CD8-positive, alpha-beta memory T cell (primary cell): ENCODE measurements at regions not wholly inside any gene's neighbourhood (a gene's known extent, or its start where the extent isn't known, plus 50 kb on each side); places are given as distances from the start of the nearest gene placed in this dataset.
A peak's percentile ranks its signal among the peaks of the same experiment; 100 is the strongest.

ENCODE experiments used
- CTCF ChIA-PET: fragments of 350-600 bp; sonication (Branson Sonifier 250); formaldehyde crosslinking; loops from one replicate; lab custom pipeline; 2021; ENCODE audit warnings: antibody characterized with exemption; lab: Charles Lee
- POLR2A ChIA-PET: fragments of 350-600 bp; sonication (Branson Sonifier 250); formaldehyde crosslinking; loops from one replicate; lab custom pipeline; 2021; ENCODE audit warnings: antibody characterized with exemption; lab: Charles Lee
- DNase-seq, 5 donors: peaks; one replicate each; pipeline versions ENCODE4 v3.0.0 to v3.0.0-alpha.2; 2020 to 2022; ENCODE audit warnings: mixed read lengths in 1 of 5
- H3K27ac ChIP-seq: one replicate; pipeline ENCODE4 v1.7.0; 2013; ENCODE audit warnings: low read depth, mild to moderate bottlenecking, low read length, moderate library complexity
- H3K27me3 ChIP-seq: 2 replicates; pipeline ENCODE4 v1.7.0; 2013; ENCODE audit warnings: low read length, mild to moderate bottlenecking; ENCODE audit not compliant: insufficient read depth, poor library complexity, severe bottlenecking
- H3K36me3 ChIP-seq: 2 replicates; pipeline ENCODE4 v1.7.0; 2013; ENCODE audit warnings: mild to moderate bottlenecking, low read length, moderate library complexity; ENCODE audit not compliant: insufficient read depth
- H3K4me1 ChIP-seq: 2 replicates; pipeline ENCODE4 v1.7.0; 2013; ENCODE audit warnings: mild to moderate bottlenecking, low read length, moderate library complexity; ENCODE audit not compliant: insufficient read depth
- H3K4me3 ChIP-seq: 2 replicates; pipeline ENCODE4 v1.7.0; 2013; ENCODE audit warnings: mild to moderate bottlenecking, low read length
- H3K9me3 ChIP-seq: 2 replicates; pipeline ENCODE4 v1.7.0; 2013; ENCODE audit warnings: mild to moderate bottlenecking, low read length
- H3K27ac Mint-ChIP-seq, 8 donors: one replicate each; pipeline ENCODE4 v1.8.0; 2020 to 2021; ENCODE audit warnings: mixed read lengths in 8 of 8, mild to moderate bottlenecking in 6 of 8, inconsistent platforms in 3 of 8, moderate library complexity in 3 of 8
- H3K27me3 Mint-ChIP-seq, 2 donors: one replicate each; pipeline ENCODE4 v1.8.0; 2020 to 2021; ENCODE audit warnings: mixed read lengths in 2 of 2, mild to moderate bottlenecking in 1 of 2, moderate library complexity in 1 of 2
- H3K36me3 Mint-ChIP-seq, 3 donors: one replicate each; pipeline ENCODE4 v1.8.0; 2020 to 2021; ENCODE audit warnings: mixed read lengths in 3 of 3, inconsistent platforms in 1 of 3, mild to moderate bottlenecking in 1 of 3
- H3K4me1 Mint-ChIP-seq, 3 donors: one replicate each; pipeline ENCODE4 v1.8.0; 2020 to 2021; ENCODE audit warnings: mixed read lengths in 3 of 3, inconsistent platforms in 1 of 3, mild to moderate bottlenecking in 1 of 3
- H3K4me3 Mint-ChIP-seq, 7 donors: one replicate each; pipeline ENCODE4 v1.8.0; 2020 to 2021; ENCODE audit warnings: mixed read lengths in 7 of 7, mild to moderate bottlenecking in 6 of 7, moderate library complexity in 4 of 7, inconsistent platforms in 2 of 7
- H3K9me3 Mint-ChIP-seq, 5 donors: one replicate each; pipeline ENCODE4 v1.8.0; 2020 to 2022; ENCODE audit warnings: mixed read lengths in 5 of 5, mild to moderate bottlenecking in 3 of 5, moderate library complexity in 2 of 5, inconsistent platforms in 1 of 5

- Histone ChIP-seq H3K4me3 (no peak overlapping the region), H3K36me3 (no peaks in the 10 kb centered on the region), H3K27me3 (peaks cover 3% of the 10 kb centered on the region), H3K27ac (no peak overlapping the region), H3K4me1 (no peaks in the 10 kb centered on the region), H3K9me3 (no peaks in the 10 kb centered on the region)
- Mint-ChIP-seq H3K4me3 (no peak overlapping the region), H3K27me3 (peaks cover 5% of the 10 kb centered on the region in 2 donors), H3K9me3 (no peaks in the 10 kb centered on the region), H3K4me1 (no peaks in the 10 kb centered on the region), H3K27ac (no peak overlapping the region), H3K36me3 (no peaks in the 10 kb centered on the region)
- ChIA-PET CTCF (no interaction called here), POLR2A (no interaction called here)
- no peak for DNase-seq
Measured at GRCh38 chr1:2920421-2921015, 100.7 kb upstream of the ACTRT2 start.

DNA sequence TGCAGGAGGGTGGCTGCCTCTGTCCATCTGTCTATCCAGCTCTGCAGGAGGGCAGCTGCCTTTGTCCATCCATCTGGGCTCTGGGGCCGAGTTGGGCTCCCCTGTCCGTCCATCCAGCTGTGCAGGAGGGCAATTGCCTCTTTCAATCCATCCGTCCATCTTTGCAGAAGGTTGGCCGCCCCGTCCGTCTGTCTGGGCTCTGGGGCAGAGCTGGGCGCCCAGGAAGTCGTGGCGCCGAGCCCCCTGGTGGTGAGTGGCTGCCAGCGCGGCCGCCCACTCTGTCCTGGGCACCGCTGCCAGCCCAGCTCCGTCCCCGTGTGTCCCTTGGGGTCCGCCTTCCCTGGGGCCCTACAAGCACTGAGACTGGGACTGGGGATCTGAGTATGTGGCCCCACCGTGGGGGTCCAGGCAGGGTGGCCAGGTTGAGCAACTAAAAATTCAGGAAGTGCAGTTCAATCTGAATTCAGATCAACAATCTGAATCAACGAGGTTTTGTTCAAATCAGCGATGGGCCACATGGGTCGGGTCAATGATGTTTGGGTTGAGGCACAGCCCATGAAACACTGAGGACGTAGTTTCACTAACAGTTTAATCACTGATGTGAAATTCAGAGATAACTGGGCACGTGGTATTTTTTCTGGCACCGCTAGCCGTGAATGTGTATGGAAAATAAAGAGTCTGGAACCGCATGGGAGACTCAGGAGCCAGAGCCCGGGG is 99.1 kb upstream of the ACTRT2 start:
- Histone ChIP-seq H3K27me3 (peaks cover 3% of the 10 kb centered on the region), H3K4me3 (no peak overlapping the region), H3K27ac (no peak overlapping the region), H3K9me3 (no peaks in the 10 kb centered on the region), H3K4me1 (no peaks in the 10 kb centered on the region), H3K36me3 (no peaks in the 10 kb centered on the region)
- peak overlapping the region in 1 of 8 donors; percentile 86 for H3K27ac Mint-ChIP-seq
- no peaks in the 10 kb centered on the region for H3K9me3 Mint-ChIP-seq
- no peak overlapping the region for H3K4me3 Mint-ChIP-seq
- no peaks in the 10 kb centered on the region for H3K36me3 Mint-ChIP-seq
- no peaks in the 10 kb centered on the region for H3K4me1 Mint-ChIP-seq
- peak in 2 of 5 donors; percentile 6 to 33 for DNase-seq
- ChIA-PET CTCF (interaction anchor here (1.0 kb wide), 1 partner anchor 100 kb away, joined by 4 read pairs; no protein-coding TSS in a partner anchor), POLR2A (no interaction called here)
- peaks cover 5% of the 10 kb centered on the region in 2 donors for H3K27me3 Mint-ChIP-seq

DNA sequence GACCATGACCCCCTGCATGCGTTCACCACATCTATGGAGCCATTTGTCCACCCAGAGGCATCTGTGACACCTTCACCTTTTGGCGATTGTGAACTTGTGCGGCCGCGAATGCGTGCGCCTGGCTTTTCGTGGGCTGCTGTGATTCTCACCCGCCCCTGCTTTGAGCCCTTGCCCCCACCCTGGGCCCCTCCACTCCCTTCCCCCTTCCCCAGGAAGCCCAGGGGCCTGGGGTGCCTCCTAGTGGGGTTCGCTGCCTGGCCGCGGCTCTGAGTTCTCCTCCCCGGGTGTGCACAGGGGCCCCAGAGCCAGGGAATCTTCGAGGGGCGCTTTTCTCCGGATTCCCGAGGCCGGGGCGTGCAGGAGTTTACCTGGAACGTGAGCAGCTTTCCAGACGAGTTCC is 97.9 kb upstream of the ACTRT2 start:
- DNase-seq, result no peak
- CTCF ChIA-PET, result no interaction called here
- Histone ChIP-seq H3K27me3 (peaks cover 3% of the 10 kb centered on the region), H3K36me3 (no peaks in the 10 kb centered on the region), H3K9me3 (no peaks in the 10 kb centered on the region), H3K4me3 (no peak overlapping the region), H3K4me1 (no peaks in the 10 kb centered on the region), H3K27ac (no peak overlapping the region)
- H3K36me3 Mint-ChIP-seq, result no peaks in the 10 kb centered on the region
- H3K27ac Mint-ChIP-seq, result no peak overlapping the region
- POLR2A ChIA-PET, result no interaction called here
- H3K27me3 Mint-ChIP-seq, result peaks cover 5% of the 10 kb centered on the region in 2 donors
- no peaks in the 10 kb centered on the region for H3K4me1 Mint-ChIP-seq
- H3K4me3 Mint-ChIP-seq, result no peak overlapping the region
- no peaks in the 10 kb centered on the region for H3K9me3 Mint-ChIP-seq

DNA sequence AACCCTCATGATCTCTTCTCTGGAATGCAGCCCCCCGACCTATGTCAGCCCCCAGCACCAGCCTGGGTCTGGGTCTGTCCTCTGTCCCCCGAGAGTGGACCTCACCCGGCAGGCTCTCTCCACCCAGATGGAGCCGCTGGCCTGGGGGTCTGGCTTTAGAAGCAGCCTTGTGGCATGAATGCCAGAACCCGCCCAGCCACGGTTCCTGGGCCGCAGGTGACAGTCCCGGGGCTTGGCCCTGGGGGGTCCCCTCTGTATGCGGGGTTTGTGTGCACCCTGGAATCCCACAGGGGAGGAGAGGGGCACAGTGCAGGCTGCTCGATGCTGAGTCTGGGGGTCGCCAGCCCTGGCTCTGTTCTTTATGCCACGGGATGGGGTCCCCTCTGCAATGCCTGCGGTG is 96.0 kb upstream of the ACTRT2 start:
- H3K27ac ChIP-seq, result no peak overlapping the region
- H3K4me3 ChIP-seq, result no peak overlapping the region
- Mint-ChIP-seq H3K27ac (no peak overlapping the region), H3K9me3 (no peaks in the 10 kb centered on the region), H3K27me3 (peaks cover 5% of the 10 kb centered on the region in 2 donors), H3K4me3 (no peak overlapping the region), H3K36me3 (no peaks in the 10 kb centered on the region), H3K4me1 (no peaks in the 10 kb centered on the region)
- POLR2A ChIA-PET, result no interaction called here
- peaks cover 3% of the 10 kb centered on the region for H3K27me3 ChIP-seq
- H3K9me3 ChIP-seq, result no peaks in the 10 kb centered on the region
- H3K4me1 ChIP-seq, result no peaks in the 10 kb centered on the region
- DNase-seq, result no peak
- H3K36me3 ChIP-seq, result no peaks in the 10 kb centered on the region
- CTCF ChIA-PET, result no interaction called here

DNA sequence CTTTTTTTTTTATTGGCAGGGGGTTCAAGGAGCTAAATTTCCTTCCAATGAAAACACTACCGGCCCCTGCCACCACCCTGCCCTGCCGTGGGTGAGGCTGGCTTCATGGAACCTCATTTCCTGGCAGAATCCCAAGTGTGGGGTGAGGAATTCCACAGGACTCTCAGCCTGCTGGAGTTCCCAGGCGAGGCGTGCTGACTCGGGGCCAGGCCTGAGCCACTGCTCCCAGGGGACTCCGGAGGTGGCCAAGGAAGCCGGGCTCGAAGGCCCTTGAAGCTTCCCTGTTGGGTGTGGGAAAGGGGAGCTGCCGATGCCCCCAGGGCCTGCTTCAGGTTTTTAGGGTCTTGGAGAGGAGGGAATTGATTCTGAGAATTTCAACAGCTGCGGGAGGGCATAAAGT is 95.3 kb upstream of the ACTRT2 start:
- Histone ChIP-seq H3K27ac (no peak overlapping the region), H3K9me3 (no peaks in the 10 kb centered on the region), H3K4me1 (no peaks in the 10 kb centered on the region), H3K27me3 (peaks cover 3% of the 10 kb centered on the region), H3K4me3 (no peak overlapping the region), H3K36me3 (no peaks in the 10 kb centered on the region)
- Mint-ChIP-seq H3K27ac (no peak overlapping the region), H3K27me3 (peaks cover 5% of the 10 kb centered on the region in 2 donors), H3K36me3 (no peaks in the 10 kb centered on the region), H3K4me3 (no peak overlapping the region), H3K9me3 (no peaks in the 10 kb centered on the region), H3K4me1 (no peaks in the 10 kb centered on the region)
- POLR2A ChIA-PET, result no interaction called here
- CTCF ChIA-PET, result no interaction called here
- DNase-seq, result no peak

DNA sequence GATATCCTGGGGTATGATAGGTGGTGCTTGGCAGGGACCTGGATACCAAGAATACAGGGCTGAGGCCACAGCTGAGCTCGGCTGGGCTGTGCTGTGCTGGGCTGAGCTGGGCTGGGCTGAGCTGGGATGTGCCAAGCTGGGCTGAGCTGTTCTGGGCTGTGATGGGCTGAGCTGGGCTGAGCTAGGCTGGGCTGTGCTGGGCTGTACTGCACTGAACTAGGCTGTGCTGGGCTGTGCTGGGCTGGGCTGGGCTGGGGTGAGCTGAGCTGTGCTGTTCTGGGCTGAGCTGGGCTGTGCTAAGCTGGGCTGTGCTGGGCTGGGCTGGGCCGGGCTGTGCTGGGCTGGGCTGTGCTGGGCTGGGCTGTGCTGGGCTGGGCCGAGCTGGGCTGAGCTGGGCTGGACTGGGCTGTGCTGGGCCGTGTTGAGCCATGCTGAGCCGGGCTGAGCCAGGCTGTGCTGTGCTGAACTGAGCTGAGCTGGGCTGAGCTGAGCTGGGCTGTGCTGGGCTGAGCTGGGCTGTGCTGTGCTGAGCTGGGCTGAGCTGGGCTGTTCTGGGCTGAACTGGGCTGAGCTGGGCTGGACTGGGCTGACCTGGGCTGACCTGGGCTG is 94.7 kb upstream of the ACTRT2 start:
- DNase-seq, result no peak
- Histone ChIP-seq H3K27me3 (peaks cover 3% of the 10 kb centered on the region), H3K4me1 (no peaks in the 10 kb centered on the region), H3K4me3 (no peak overlapping the region), H3K27ac (no peak overlapping the region), H3K36me3 (no peaks in the 10 kb centered on the region), H3K9me3 (no peaks in the 10 kb centered on the region)
- Mint-ChIP-seq H3K9me3 (no peaks in the 10 kb centered on the region), H3K4me1 (no peaks in the 10 kb centered on the region), H3K27me3 (peaks cover 5% of the 10 kb centered on the region in 2 donors), H3K36me3 (no peaks in the 10 kb centered on the region), H3K4me3 (no peak overlapping the region), H3K27ac (no peak overlapping the region)
- ChIA-PET CTCF (no interaction called here), POLR2A (no interaction called here)

- peaks cover 0 to 11% of the 10 kb centered on the region in 2 donors for H3K27me3 Mint-ChIP-seq
- Histone ChIP-seq H3K4me1 (no peaks in the 10 kb centered on the region), H3K27me3 (no peaks in the 10 kb centered on the region), H3K36me3 (no peaks in the 10 kb centered on the region), H3K4me3 (no peak overlapping the region), H3K27ac (no peak overlapping the region), H3K9me3 (no peaks in the 10 kb centered on the region)
- no peak overlapping the region for H3K27ac Mint-ChIP-seq
- H3K36me3 Mint-ChIP-seq, result no peaks in the 10 kb centered on the region
- ChIA-PET POLR2A (no interaction called here), CTCF (no interaction called here)
- H3K4me1 Mint-ChIP-seq, result no peaks in the 10 kb centered on the region
- DNase-seq, result no peak
- no peak overlapping the region for H3K4me3 Mint-ChIP-seq
- no peaks in the 10 kb centered on the region for H3K9me3 Mint-ChIP-seq
Measured at GRCh38 chr1:2927393-2928360, 93.6 kb upstream of the ACTRT2 start.
